K562 (cell line): ENCODE measurements at regions not wholly inside any gene's neighbourhood (a gene's known extent, or its start where the extent isn't known, plus 50 kb on each side); places are given as distances from the start of the nearest gene placed in this dataset.

Source experiments
- ATF4 ChIP-seq: fragments of 450-650 bp; formaldehyde crosslinking; IDR thresholded peaks from 2 replicates; pipeline ENCODE4 v1.4.0; 2022; ENCODE audit warnings: mild to moderate bottlenecking, moderate library complexity
- BACH1 ChIP-seq: fragments of 200-800 bp; sonication (Bioruptor generic); IDR thresholded peaks from 2 replicates; pipeline ENCODE4 v1.6.1; 2016; ENCODE audit warnings: missing genetic modification characterization, missing compliant biosample characterization
- BRF2 ChIP-seq: IDR thresholded peaks from 3 replicates; pipeline ENCODE4 v1.6.1; 2011; ENCODE audit warnings: borderline replicate concordance, mild to moderate bottlenecking; ENCODE audit not compliant: insufficient read length, insufficient read depth
- CCNT2 ChIP-seq: IDR thresholded peaks from 2 replicates; pipeline ENCODE4 v1.6.1; 2011; ENCODE audit warnings: borderline replicate concordance, low read depth, mild to moderate bottlenecking, moderate library complexity, mixed read lengths, low read length; ENCODE audit not compliant: insufficient read length; ENCODE audit errors: extremely low read depth
- GTF2A2 ChIP-seq: IDR thresholded peaks from 2 replicates; pipeline ENCODE4 v1.6.1; 2016; ENCODE audit warnings: mild to moderate bottlenecking, missing genetic modification characterization, missing compliant biosample characterization
- HDAC6 ChIP-seq: IDR thresholded peaks from 2 replicates; pipeline ENCODE4 v1.6.1; 2012; ENCODE audit warnings: low read depth, mild to moderate bottlenecking, control low read depth, inconsistent platforms, low read length, moderate library complexity
- MAZ ChIP-seq, 2 experiments: fragments of 450-650 bp in 1 of 2; sonication (generic) in 1 of 2; formaldehyde crosslinking; IDR thresholded peaks in 1 of 2; conservative IDR thresholded peaks in 1 of 2; 2 replicates each; pipeline versions ENCODE4 v1.4.0 to v1.5.0; 2020; ENCODE audit warnings: mild to moderate bottlenecking in 1 of 2, missing genetic modification reagents in 1 of 2
- MECOM ChIP-seq: fragments of 250-450 bp; sonication (Bioruptor Pico); IDR thresholded peaks from 2 replicates; pipeline ENCODE4 v1.8.0; 2022; ENCODE audit warnings: inconsistent platforms
- MNT ChIP-seq, 2 experiments: fragments of 450-650 bp; conservative IDR thresholded peaks; 2 replicates each; pipeline ENCODE4 v1.6.1; 2017; ENCODE audit warnings: mild to moderate bottlenecking in 2 of 2, moderate library complexity in 2 of 2
- NUFIP1 ChIP-seq: fragments of 450-650 bp; IDR thresholded peaks from 2 replicates; pipeline ENCODE4 v1.6.1; 2018; ENCODE audit not compliant: partially characterized antibody
- TEAD4 ChIP-seq, 2 experiments: sonication (generic) in 1 of 2; formaldehyde crosslinking in 1 of 2; IDR thresholded peaks; 2 replicates each; pipeline versions ENCODE4 v1.6.1 to v1.8.0; 2012 to 2022; ENCODE audit warnings: borderline replicate concordance in 1 of 2, inconsistent platforms in 1 of 2, low read length in 1 of 2, mild to moderate bottlenecking in 1 of 2, missing genetic modification reagents in 1 of 2
- YY1 ChIP-seq, 3 experiments: IDR thresholded peaks; 2 replicates each; pipeline ENCODE4 v1.6.1; 2011; ENCODE audit warnings: low read length in 2 of 3, mild to moderate bottlenecking in 2 of 3, moderate library complexity in 2 of 3, borderline replicate concordance in 1 of 3, control low read depth in 1 of 3, low read depth in 1 of 3; ENCODE audit not compliant: insufficient read depth in 3 of 3, insufficient replicate concordance in 2 of 3, control insufficient read depth in 1 of 3, insufficient read length in 1 of 3; ENCODE audit errors: extremely low read depth in 1 of 3
- ZBTB12 ChIP-seq: fragments of 250-450 bp; sonication (Bioruptor Pico); IDR thresholded peaks from 2 replicates; pipeline ENCODE4 v1.4.0; 2020
- ZBTB2 ChIP-seq: fragments of 450-650 bp; IDR thresholded peaks from 2 replicates; pipeline ENCODE4 v1.6.1; 2016; ENCODE audit warnings: antibody characterized with exemption
- ZNF197 ChIP-seq: fragments of 200-800 bp; sonication (Bioruptor generic); IDR thresholded peaks from 2 replicates; pipeline ENCODE4 v1.6.1; 2016; ENCODE audit warnings: low read depth, missing genetic modification characterization, missing compliant biosample characterization
- ZNF740 ChIP-seq, 3 experiments: fragments of 200-800 bp in 1 of 3; sonication (Bioruptor generic) in 1 of 3; sonication (generic) in 1 of 3; formaldehyde crosslinking in 1 of 3; IDR thresholded peaks; 2 replicates each; pipeline versions ENCODE4 v1.6.1 to v1.8.0; 2016 to 2022; ENCODE audit warnings: mild to moderate bottlenecking in 2 of 3, missing compliant biosample characterization in 2 of 3, missing genetic modification characterization in 2 of 3, missing genetic modification reagents in 1 of 3
- ZNF76 ChIP-seq: fragments of 250-450 bp; sonication (Bioruptor Pico); IDR thresholded peaks from 2 replicates; pipeline ENCODE4 v1.4.0; 2020; ENCODE audit warnings: mild to moderate bottlenecking, moderate library complexity, borderline replicate concordance
- ZNF79 ChIP-seq: fragments of 250-450 bp; sonication (Bioruptor Pico); IDR thresholded peaks from 2 replicates; pipeline ENCODE4 v1.4.0; 2020; ENCODE audit warnings: low read depth, mild to moderate bottlenecking, moderate library complexity

GRCh38 chrX:63434665-63435064 lies 83.5 kb upstream of the SPIN4 start (continued):
- TF ChIP-seq CCNT2, result peak; percentile 37
- TF ChIP-seq GTF2A2 (tag), result peak; percentile 82; the same call in 1 of the 2 replicates
- peak; percentile 80 for TF ChIP-seq ZBTB12 (CRISPR knock-in tag)
- peak; percentile 82 for TF ChIP-seq MECOM (CRISPR knock-in tag)
- no peak for TF ChIP-seq ZNF740 (CRISPR knock-in tag; IDR thresholded peaks at IDR 0.05)
- peak in 1 of 2 experiments; percentile 79; a peak in 2 of 4 replicates for TF ChIP-seq ZNF740 (tag; IDR thresholded peaks at IDR 0.05)
- no peak for TF ChIP-seq BRF2
- TF ChIP-seq BACH1, result peak; percentile 82
- peak; percentile 67; the same call in 1 of the 2 replicates for TF ChIP-seq ZNF197
- TF ChIP-seq MNT (conservative IDR thresholded peaks at IDR 0.05), result no peak
- TF ChIP-seq ZNF79 (CRISPR knock-in tag), result peak; percentile 77; the same call in 1 of the 2 replicates
- TF ChIP-seq ATF4 (CRISPR knock-in tag), result peak; percentile 79
- peak; percentile 64 to 96 (median 80) for TF ChIP-seq YY1 (IDR thresholded peaks at IDR 0.05; ENCODE audit: borderline replicate concordance in 1 of 3, control insufficient read depth in 1 of 3, extremely low read depth in 1 of 3, insufficient read depth in 3 of 3, insufficient read length in 1 of 3, insufficient replicate concordance in 2 of 3, low read depth in 1 of 3, low read length in 2 of 3)
- peak in 1 of 2 experiments; percentile 53; a peak in 2 of 4 replicates for TF ChIP-seq MAZ (CRISPR knock-in tag; conservative IDR thresholded peaks at IDR 0.05 in 1 of 2, IDR thresholded peaks at IDR 0.05 in 1 of 2)
- TF ChIP-seq NUFIP1, result peak; percentile 56
- TF ChIP-seq HDAC6, result no peak
- no peak for TF ChIP-seq ZBTB2
- peak; percentile 87 for TF ChIP-seq TEAD4 (IDR thresholded peaks at IDR 0.05; ENCODE audit: low read length)
- TF ChIP-seq TEAD4 (CRISPR knock-in tag; IDR thresholded peaks at IDR 0.05; ENCODE audit: borderline replicate concordance), result no peak
- 0 out of 2 replicates have a peak, but pooled peaks have one; percentile 31 for TF ChIP-seq ZNF76 (CRISPR knock-in tag)
